ENCODE measurements at regions not wholly inside any gene's neighbourhood (a gene's known extent, or its start where the extent isn't known, plus 50 kb on each side); places are given as distances from the start of the nearest gene placed in this dataset.

- TF ChIP-seq CTCF (IDR thresholded peaks at IDR 0.05; ENCODE audit: low read length) (no peak), EZH2 (IDR thresholded peaks at IDR 0.05; ENCODE audit: borderline replicate concordance, low read length) (no peak)
Observed at GRCh38 chr12:97946701-97947100, 484.1 kb downstream of the RMST start.
